Muscle layer of colon (tissue), 2 donors: ENCODE measurements at regions not wholly inside any gene's neighbourhood (a gene's known extent, or its start where the extent isn't known, plus 50 kb on each side); places are given as distances from the start of the nearest gene placed in this dataset.

Source experiments
- H3K27ac ChIP-seq: one replicate; pipeline ENCODE4 v1.7.0; 2013; ENCODE audit warnings: low read depth, mild to moderate bottlenecking, low read length, moderate library complexity
- H3K27me3 ChIP-seq, 2 donors: one replicate each; pipeline ENCODE4 v1.7.0; 2013; ENCODE audit warnings: low read length in 2 of 2, mild to moderate bottlenecking in 2 of 2; ENCODE audit not compliant: insufficient read depth in 2 of 2, control insufficient read depth in 1 of 2
- H3K36me3 ChIP-seq: one replicate; pipeline ENCODE4 v1.7.0; 2013; ENCODE audit warnings: mild to moderate bottlenecking, low read length; ENCODE audit not compliant: insufficient read depth
- H3K4me1 ChIP-seq: one replicate; pipeline ENCODE4 v1.7.0; 2013; ENCODE audit warnings: mild to moderate bottlenecking, low read length; ENCODE audit not compliant: insufficient read depth
- H3K4me3 ChIP-seq, 2 donors: one replicate each; pipeline ENCODE4 v1.7.0; 2013; ENCODE audit warnings: low read length in 2 of 2, low read depth in 1 of 2, mild to moderate bottlenecking in 1 of 2, moderate library complexity in 1 of 2
- H3K9ac ChIP-seq: one replicate; pipeline ENCODE4 v1.7.0; 2013; ENCODE audit warnings: low read length
- H3K9me3 ChIP-seq: one replicate; pipeline ENCODE4 v1.7.0; 2013; ENCODE audit warnings: mild to moderate bottlenecking, low read length
- donor health status: abdominal sarcoma.
- donor health status: Adenocarcinoma of cecum.

DNA sequence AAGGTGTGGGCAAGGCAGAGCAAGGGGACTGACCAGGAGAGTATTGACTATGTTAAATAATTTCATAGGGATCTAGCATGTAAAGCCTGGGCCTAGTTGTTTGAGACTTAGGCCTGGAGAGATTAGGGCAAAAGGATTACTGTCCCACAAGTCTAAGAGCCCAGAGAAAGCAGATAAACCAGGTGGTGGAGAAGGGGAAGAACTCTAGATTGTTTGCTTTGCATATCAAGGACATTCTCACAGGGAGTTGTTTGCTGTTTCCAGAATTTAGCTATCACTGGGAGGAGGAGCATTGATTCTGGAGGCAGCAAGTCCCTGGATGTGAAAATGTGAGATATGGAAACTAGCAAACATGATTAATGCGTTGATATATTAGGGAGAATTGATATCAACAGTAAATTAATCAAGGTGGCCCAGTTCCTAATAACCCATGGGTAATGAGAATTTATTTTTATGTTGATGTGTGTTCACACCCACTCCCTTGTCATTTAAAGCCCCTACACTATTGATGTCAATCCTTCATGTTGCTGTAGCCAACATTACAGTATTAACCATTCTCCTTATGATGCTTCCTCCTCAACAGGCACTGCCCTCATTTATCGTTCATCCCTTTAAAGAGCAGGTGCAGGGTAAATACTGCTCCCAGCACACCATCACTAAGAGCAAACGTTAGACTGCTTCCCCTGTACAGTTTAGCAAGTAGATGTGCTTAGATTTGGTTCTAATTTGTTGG, 1666.7 kb upstream of the FLRT2 start:
- Histone ChIP-seq H3K27ac (no peak overlapping the region), H3K36me3 (no peaks in the 10 kb centered on the region), H3K4me3 (no peak overlapping the region), H3K27me3 (no peaks in the 10 kb centered on the region), H3K9me3 (no peaks in the 10 kb centered on the region), H3K9ac (no peak overlapping the region), H3K4me1 (no peaks in the 10 kb centered on the region)

DNA sequence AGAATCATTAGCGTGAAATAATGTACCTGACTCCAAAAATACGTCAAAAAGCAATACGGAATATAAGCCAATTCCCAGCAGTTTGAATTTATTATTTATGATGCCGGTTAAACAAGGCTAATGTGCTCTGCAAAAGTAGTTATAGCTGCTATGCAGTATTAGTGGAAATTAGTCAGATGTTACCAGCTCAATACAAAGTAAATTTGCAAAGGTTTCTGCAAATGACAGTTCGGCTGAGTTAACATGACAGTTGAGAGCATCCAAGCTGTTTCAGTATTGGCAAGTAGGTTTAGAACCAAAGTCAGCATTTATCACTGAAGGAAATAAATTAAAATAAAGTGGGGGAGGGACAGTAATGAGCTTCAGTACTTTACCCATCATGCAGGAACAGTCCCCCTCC, 1665.8 kb upstream of the FLRT2 start:
- no peaks in the 10 kb centered on the region for H3K36me3 ChIP-seq
- no peaks in the 10 kb centered on the region for H3K4me1 ChIP-seq
- H3K27ac ChIP-seq, result no peak overlapping the region
- H3K9me3 ChIP-seq, result no peaks in the 10 kb centered on the region
- no peak overlapping the region for H3K4me3 ChIP-seq
- no peak overlapping the region for H3K9ac ChIP-seq
- H3K27me3 ChIP-seq, result no peaks in the 10 kb centered on the region

DNA sequence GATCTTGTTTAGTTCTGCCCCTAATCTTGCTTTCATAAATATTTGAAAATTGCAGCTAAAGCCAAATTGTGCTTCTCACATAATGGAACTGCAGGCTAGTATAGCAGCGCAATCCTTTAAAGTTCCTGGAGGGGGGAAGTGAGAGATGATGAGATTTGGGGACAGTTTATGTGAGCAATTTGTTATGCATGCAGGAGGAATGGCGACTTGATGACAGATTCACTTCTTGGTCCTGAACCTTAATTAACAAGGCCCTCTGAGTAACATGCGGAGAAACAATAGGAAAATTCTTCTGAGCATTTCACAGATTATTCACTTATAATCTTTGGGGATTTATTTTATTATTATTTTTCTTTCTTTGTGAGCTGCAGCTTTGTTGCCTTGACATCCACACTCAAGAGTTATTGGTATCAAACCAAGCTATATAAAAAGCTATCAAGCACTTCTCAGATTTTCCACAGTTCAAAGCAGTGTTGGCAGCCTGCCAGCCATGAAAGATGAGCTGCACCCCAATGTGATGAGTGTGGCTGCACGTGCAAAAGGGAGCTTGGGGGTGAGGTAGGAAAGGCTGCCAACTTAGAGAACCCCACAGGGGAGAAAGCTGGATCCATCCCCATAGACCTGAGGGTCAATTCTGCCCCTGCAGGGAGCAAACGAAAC, 1662.2 kb upstream of the FLRT2 start:
- Histone ChIP-seq H3K4me3 (no peak overlapping the region), H3K27me3 (no peaks in the 10 kb centered on the region), H3K36me3 (no peaks in the 10 kb centered on the region)

DNA sequence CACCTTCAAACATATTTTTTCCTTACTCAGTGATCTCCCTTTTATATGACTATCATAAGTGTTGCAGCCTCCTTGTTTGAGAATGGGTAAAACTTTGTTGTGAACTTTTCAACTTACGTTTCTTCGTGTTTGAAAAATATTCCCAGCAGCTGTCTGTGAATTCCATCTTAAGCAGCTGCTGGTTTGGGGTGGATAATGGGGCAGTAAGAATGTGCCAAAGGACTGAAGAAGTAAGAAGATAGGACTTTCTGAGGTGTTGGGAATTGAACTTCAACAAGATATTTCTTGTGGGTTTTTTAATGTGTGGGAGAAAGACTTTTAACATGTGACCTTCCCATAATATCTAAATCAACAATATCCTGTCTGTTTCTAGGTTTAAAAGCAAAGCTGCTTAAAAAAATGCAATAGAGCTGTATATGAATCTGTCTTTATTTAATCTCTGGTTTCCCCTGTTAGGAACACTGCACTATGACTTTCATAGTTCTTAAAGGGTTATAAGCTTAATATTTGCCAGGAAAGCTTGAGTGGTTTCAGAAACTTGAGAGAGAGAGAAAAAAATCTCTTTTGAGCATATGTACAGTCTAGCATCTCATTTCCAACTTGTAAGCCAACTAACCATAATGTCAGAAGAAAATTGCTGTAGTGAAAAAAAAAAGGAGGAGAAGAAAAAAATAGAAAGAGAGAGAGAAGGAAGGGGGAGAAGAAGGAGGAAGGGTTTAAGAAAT, 1659.2 kb upstream of the FLRT2 start:
- no peak overlapping the region for H3K9ac ChIP-seq
- peaks cover 8% of the 10 kb centered on the region for H3K4me1 ChIP-seq
- H3K36me3 ChIP-seq, result no peaks in the 10 kb centered on the region
- no peak overlapping the region for H3K27ac ChIP-seq
- no peaks in the 10 kb centered on the region for H3K9me3 ChIP-seq
- no peaks in the 10 kb centered on the region for H3K27me3 ChIP-seq
- no peak overlapping the region for H3K4me3 ChIP-seq

More for the DNA sequence above, 1662.2 kb upstream of the FLRT2 start:
- Histone ChIP-seq H3K9ac (no peak overlapping the region), H3K27ac (no peak overlapping the region), H3K9me3 (no peaks in the 10 kb centered on the region), H3K4me1 (no peaks in the 10 kb centered on the region)

DNA sequence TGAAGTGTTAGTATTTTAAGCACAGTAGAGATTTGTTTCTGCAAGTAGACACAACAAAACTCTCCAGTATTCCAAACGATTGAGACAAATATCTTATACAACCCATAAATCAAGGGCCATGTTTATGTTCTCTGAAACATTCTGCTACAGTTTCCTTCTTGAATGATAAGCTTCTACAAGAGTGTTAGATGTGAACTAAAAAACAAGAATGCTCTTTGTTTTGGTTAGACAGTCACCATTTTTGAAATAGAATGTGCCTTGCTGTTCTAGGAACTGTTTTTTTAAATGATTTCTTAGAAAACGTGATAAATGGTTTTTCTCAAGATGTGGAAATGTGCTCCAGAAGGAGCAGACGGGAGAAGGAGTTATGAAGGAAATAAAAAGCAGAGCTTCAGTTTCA, 1656.3 kb upstream of the FLRT2 start:
- Histone ChIP-seq H3K4me3 (no peak overlapping the region), H3K4me1 (peaks cover 8% of the 10 kb centered on the region), H3K9me3 (no peaks in the 10 kb centered on the region), H3K27ac (no peak overlapping the region), H3K27me3 (no peaks in the 10 kb centered on the region), H3K36me3 (no peaks in the 10 kb centered on the region), H3K9ac (no peak overlapping the region)

DNA sequence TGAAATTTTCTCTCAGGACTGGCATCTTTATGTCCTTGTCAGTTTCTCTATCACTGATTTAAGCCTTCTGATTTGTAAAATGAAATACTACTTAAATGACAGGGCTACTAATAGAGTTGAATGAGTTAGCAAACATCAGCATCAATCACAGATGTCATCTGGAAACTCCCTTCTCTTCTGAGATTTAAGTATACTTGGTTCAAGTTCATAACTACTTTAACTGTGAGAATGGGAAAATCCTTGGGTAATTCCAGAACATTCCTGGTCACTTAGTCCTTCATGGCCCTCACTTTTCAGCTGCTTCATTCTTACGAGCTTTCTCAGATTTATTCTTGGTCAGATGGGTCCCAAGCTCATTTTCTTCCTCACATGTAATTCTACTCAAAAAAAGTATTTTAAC, 1655.3 kb upstream of the FLRT2 start:
- H3K27ac ChIP-seq, result no peak overlapping the region
- no peaks in the 10 kb centered on the region for H3K27me3 ChIP-seq
- H3K4me3 ChIP-seq, result no peak overlapping the region
- no peaks in the 10 kb centered on the region for H3K36me3 ChIP-seq
- peaks cover 8% of the 10 kb centered on the region for H3K4me1 ChIP-seq
- H3K9ac ChIP-seq, result no peak overlapping the region
- H3K9me3 ChIP-seq, result no peaks in the 10 kb centered on the region

DNA sequence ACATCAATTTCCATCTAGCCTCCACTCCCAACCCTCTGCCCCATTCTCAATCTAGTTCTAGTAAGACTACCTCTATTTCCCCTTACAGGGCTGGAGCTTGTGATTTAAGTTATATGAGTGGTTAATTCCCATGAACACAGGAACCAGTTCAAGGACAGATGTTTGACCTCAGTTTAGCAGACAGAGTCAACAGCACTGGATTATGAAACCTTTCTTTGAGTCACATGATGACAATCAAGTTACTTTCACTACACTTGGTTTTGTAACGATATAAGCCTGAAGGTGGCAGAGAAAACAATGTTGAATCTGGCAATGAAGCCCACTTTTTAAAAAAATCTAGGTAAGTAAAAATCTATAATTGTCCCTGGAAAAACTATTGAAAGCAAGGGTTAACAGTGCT, 1646.2 kb upstream of the FLRT2 start:
- Histone ChIP-seq H3K27ac (no peak overlapping the region), H3K4me1 (no peaks in the 10 kb centered on the region), H3K9me3 (no peaks in the 10 kb centered on the region), H3K27me3 (no peaks in the 10 kb centered on the region), H3K9ac (no peak overlapping the region), H3K36me3 (no peaks in the 10 kb centered on the region), H3K4me3 (no peak overlapping the region)

DNA sequence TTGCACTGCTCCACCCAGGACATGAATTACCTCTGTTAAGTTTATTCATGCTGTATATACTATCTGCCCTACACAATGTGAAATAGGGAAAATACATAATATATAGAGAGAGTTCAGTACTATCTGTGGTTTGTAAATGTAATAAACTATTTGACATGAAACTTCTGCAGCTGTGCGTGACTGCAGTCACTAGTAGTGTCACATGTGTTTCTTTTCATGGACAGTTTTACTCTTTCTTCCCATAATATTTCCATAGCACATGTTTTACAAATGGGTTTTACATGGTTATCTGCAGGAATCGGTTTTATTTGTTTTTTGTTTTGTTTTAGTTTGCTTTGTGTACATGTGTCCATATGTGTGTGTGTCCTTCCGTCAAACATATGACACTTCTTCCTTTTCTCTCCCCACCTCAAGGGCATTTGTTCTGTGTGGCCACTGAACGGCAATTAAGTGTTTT, 1644.1 kb upstream of the FLRT2 start:
- H3K36me3 ChIP-seq, result no peaks in the 10 kb centered on the region
- no peaks in the 10 kb centered on the region for H3K27me3 ChIP-seq
- H3K9ac ChIP-seq, result no peak overlapping the region
- no peak overlapping the region for H3K4me3 ChIP-seq
- no peaks in the 10 kb centered on the region for H3K9me3 ChIP-seq
- H3K27ac ChIP-seq, result no peak overlapping the region
- H3K4me1 ChIP-seq, result no peaks in the 10 kb centered on the region

DNA sequence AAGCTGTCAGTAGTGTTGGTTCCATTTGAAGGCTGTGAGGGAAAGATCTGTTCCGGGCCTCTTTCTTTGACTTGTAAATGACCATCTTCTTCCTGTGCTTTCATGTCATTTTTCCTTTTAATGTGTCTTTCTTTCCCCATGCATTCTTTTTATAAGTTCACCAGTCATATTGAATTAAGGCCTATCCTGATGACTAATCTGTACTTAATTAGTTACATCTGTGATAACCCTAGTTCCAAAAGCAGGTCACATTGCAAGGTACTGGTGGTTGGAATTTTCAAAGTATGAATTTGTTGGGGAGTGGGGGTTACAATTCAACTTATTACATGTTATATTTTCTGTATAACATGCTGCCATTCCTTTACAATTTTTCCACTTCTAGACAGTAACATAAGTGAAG, 1642.1 kb upstream of the FLRT2 start:
- Histone ChIP-seq H3K9ac (no peak overlapping the region), H3K36me3 (no peaks in the 10 kb centered on the region), H3K4me3 (no peak overlapping the region), H3K27ac (no peak overlapping the region), H3K27me3 (no peaks in the 10 kb centered on the region), H3K9me3 (no peaks in the 10 kb centered on the region), H3K4me1 (no peaks in the 10 kb centered on the region)

DNA sequence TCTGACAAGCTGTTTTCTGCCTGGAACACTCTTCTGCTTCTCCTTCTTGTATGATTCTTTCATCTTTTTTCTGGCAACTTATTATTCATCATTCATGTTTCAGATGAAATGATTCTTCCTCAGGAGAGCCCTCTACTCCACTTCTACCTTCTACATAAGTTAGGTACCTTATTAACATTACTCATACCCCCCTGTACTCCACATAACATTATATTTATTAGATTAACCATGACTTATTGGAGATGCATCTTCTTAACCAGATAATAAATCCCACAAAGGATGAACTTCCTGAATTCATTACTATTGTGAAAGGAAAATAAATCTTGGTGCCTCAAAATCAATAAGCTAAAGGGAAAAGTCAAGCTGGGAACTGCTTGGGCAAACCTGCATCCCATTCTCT, 1636.5 kb upstream of the FLRT2 start:
- Histone ChIP-seq H3K4me3 (no peak overlapping the region), H3K4me1 (no peaks in the 10 kb centered on the region)

DNA sequence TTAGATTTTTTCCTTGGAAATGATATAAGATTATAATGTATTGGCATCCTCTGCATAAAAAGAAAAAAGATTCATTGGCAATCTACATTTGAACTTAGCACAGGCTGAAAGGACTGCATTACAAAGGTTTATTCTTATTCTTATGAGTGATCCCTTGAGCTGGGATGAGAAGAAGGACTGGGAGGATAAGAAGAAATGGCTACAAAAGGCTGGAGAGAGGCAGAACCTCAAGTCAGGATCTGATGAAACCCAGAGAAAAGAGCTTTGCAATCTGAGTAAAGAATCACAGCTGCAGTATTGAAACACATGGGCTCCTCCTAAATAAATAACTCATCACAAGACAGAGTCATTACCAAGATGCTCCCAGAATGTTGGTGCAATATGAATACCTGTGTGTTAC, 1635.4 kb upstream of the FLRT2 start:
- Histone ChIP-seq H3K9ac (no peak overlapping the region), H3K4me1 (no peaks in the 10 kb centered on the region), H3K4me3 (no peak overlapping the region), H3K27me3 (no peaks in the 10 kb centered on the region), H3K9me3 (no peaks in the 10 kb centered on the region), H3K27ac (no peak overlapping the region), H3K36me3 (no peaks in the 10 kb centered on the region)

More for the DNA sequence above, 1636.5 kb upstream of the FLRT2 start:
- Histone ChIP-seq H3K36me3 (no peaks in the 10 kb centered on the region), H3K9me3 (no peaks in the 10 kb centered on the region), H3K27ac (no peak overlapping the region), H3K27me3 (no peaks in the 10 kb centered on the region), H3K9ac (no peak overlapping the region)
